HG03108 (cell line): ENCODE measurements at regions not wholly inside any gene's neighbourhood (a gene's known extent, or its start where the extent isn't known, plus 50 kb on each side); places are given as distances from the start of the nearest gene placed in this dataset.
A peak's percentile ranks its signal among the peaks of the same experiment; 100 is the strongest.
"Not testable (repeated sequence)": the region's sequence is repeated elsewhere in the genome, so short reads cannot be mapped to it uniquely, and the experiment has no call there.

ENCODE experiments used
- ATAC-seq: cut with Tn5 transposase; IDR thresholded peaks from one replicate; pipeline ENCODE4 v1.9.1; 2021; ENCODE audit warnings: moderate library complexity; ENCODE audit not compliant: unreplicated experiment

DNA sequence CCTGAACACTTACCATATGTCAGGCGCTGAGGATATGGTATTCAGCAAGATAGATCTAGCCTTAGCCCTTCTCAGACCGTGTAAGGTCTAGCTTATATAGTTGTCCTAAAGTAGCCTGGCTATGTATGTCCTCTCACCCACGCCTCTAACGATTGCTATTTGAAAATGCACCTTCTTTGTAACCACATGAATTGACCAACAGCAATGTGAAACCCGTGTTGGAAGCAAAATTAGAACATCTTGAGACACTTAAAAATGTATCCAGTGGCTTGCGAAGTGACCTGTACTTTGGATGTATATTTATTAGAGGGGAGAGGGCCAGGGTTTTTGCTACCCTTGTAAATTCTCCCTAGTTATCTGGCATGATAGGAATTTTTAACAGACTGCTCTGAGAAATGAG is 860.0 kb upstream of the ZEB2 start:
- ATAC-seq = no peak

DNA sequence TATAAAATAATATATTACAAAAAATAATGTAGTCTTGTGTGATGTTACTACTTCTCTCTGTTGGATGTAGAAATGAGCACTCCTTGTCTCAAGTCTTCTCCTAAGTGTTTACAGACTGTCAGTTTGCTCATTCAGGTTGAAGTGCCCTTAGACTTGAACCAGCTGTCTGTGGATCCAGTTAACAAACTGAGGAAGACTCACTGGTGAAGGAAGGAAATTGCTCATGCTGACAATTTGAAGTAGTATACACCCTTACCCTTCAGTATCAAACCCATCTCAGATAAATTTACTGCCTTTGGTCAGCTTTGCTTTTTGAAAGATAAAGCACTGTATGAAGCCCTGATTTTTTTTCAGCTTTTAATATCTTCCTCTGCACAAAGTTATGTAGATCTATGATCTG is 854.2 kb upstream of the ZEB2 start:
- no peak for ATAC-seq

DNA sequence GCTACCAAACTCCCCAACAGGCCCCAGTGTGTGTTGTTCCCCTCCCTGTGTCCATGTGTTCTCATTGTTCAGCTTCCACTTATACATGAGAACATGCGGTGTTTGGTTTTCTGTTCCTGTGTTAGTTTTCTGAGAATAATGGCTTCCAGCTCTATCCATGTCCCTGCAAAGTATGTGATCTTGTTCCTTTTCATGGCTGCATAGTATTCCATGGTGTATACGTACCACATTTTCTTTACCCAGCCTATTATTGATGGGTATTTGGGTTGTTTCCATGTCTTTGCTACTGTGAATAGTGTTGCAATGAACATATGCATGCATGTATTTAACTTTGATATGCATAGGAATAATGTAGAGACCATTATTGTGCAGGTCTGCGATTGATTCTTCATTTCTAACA is 847.4 kb upstream of the ZEB2 start:
- not testable (repeated sequence) for ATAC-seq

DNA sequence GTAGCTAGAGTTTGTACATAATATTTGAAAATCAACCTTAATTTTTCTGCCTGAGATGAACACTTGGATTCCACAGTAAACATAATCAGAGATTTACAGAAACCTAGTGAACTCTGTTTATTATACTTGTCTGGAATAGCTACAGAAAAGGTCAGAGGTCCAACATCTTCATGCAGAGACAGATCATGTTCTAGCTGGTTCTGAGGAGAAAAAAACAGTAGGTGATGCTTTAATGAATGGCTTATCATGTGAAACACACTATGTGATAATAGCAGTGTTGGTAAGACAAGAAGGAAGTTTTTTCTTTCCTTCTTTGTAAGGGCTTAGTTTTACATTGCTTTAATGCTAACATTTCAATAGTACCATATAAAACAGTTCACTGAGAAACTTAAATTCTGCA is 846.4 kb upstream of the ZEB2 start:
- ATAC-seq = no peak

DNA sequence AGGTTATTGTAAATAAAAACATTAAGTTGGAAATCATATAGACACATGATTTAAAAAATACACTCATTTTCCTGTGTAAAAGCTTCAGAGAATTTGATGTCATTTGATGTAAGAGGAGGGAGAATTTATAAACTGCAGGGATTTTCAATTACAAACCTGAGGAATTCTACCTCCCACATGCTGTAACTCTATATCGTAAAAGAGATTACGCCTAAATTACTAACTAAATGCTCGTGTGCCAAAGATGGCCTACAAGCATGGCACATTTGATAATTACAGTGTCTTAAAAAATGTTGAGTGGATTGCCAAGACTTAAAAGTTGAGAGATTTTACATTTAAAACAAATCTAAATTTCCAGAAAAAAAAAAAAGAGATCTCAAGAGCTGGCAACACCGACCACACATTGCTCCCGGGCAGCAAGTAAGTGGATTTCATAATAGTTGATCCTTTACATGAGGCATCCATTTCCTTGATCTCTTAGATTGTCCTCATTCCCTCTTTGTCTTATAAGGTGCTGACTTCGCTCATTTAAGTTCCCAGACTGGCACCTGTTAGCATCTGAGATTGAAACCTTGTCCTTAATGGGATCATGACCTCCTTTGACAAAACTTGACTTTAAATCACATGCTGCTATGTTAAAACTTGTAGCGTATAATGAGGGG is 840.3 kb upstream of the ZEB2 start:
- ATAC-seq = no peak

DNA sequence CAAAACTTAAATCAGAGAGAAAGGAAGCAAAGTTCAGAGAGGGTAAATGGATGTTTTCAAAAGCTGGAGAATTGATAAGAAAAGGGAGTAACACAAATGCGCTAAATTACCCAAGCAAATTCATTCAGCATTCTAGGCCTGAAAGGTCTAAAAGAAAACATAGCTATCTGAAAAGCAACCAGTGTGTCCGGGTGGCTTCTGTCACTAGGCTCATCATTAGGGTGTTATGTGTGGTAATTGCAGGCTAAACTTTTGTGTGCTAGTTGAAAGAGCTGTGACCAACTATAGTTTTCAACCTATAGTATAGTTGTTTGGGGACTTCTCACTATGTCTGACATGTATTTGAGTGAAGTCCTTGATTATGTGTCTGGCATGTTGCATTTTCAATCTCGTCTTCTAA is 839.6 kb upstream of the ZEB2 start:
- no peak for ATAC-seq

DNA sequence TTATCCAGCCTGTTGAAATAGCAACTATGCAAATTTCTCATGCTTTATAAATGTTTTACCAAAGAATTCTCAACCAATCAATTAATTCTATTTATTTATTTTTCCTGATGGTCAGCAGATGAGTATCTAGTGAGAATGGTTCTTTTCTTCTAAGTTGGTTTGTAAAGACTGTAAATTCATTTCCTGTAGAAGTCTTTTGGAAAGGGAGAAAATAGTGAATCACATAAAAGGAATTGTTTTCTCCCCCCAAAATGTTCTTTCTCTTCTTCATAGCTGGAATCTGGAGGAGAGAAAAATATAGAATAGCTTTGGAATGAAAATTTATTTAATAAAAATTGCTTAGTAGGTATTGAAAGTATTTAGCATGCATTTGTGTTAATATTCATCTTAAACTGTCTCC is 836.1 kb upstream of the ZEB2 start:
- no peak for ATAC-seq

DNA sequence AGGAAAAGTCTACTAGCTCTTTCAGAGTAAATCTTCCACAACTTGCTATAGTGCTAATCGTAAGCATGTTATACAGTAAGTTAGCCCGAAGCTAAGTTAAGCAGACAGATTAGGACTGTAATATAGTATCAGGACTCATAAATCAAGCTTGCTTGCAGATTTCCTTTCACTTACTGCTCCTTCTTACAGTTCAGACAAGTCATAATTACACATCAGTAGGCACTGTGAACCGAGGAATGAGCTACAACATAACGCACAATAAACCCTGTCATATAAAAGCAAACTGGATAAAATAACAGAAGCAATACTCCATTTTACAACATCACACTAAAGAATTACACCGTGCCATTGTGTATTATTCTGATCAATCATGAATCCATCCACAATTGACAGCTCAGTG is 832.6 kb upstream of the ZEB2 start:
- no peak for ATAC-seq

DNA sequence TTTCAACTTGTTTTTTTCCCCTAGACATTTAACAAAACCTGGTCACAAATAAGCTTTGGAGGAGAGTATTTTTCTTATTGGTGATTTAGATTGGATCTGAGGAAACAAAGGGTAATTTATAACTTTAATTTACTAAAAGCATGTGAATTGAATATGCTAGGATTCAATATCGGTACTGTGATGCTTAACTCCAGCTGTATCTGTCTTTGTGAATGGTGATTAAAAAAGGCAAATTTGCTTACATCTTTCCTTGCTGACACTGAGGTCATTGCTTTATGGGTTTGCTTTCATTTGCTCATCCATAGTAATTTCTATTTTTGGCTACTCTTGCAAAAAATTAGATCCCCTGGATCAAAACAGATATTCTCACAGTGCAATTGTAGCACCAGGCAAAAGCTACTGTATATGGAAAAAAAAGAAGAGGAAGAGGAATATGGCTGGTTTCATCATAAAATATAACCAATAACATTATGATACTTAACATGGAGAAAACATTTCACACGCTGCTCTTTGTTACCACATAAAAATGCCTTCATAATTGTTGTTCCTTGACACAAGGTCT is 832.0 kb upstream of the ZEB2 start:
- ATAC-seq = no peak

DNA sequence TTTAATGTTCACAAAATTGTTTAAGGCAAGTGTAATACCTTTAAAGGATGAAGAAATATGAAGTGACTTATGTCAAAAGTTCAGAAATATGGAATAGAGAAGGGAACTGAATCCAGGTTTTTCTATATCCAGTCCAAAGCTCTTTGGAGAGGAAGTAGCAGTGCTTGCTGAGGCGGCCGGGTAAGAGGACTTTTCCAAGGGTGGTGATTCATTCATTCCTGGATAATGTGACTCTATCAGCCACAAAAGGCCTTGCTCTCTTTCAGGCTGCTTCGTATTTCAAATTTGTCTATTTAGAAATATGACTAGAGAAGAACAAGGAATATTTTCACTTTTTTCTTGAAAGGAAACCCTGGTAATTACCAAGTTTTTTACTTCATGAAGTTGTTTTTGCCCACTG is 830.1 kb upstream of the ZEB2 start:
- no peak for ATAC-seq

DNA sequence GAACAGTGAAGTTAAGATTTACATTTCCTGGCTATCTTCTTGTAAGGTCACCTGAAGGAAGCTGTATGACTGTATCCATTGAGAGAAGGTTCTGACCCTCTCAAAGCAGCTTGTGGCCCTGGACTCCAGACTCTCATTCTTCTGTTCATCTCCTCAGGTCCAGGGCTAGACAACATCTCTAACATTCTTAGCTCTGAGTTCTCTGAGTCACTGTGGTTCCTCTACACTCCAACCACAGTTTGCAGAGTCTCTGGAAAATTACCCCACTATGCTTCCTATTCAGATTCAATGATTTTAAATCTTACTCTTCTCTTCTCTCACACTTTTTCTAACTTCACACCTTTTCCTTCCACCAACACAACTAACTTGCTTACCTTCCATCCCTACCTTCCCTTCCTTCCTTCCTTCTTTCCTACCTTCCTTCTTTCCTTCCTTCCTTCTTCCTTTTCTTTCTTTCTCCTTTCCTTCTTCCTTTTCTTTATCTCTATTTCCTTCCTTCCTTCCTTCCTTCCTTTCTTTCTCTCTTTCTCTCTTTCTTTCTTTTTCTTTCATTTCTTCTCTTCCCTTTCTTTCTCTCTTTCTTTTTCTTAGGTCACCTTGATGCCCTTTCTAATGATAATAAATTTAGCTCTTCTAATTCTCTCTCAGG is 824.3 kb upstream of the ZEB2 start:
- ATAC-seq = no peak

DNA sequence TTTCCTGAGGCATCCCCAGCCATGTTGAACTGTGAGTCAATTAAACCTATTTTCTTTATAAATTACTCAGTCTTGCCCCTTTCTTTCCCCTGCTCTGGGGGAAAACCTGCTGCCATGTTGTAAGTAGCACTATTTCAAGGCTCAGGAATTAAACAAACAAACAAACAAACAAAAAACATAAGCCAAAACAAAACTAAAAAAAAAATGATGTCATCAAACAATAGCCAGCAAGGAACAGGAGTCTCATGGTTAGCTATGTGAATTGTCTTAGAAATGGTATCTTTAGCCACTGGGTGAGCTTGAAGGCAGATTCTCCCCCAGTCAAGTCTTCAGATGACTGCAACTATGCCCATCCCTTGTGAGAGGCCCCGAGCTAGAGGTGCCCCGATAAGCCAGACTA is 823.4 kb upstream of the ZEB2 start:
- ATAC-seq = no peak

DNA sequence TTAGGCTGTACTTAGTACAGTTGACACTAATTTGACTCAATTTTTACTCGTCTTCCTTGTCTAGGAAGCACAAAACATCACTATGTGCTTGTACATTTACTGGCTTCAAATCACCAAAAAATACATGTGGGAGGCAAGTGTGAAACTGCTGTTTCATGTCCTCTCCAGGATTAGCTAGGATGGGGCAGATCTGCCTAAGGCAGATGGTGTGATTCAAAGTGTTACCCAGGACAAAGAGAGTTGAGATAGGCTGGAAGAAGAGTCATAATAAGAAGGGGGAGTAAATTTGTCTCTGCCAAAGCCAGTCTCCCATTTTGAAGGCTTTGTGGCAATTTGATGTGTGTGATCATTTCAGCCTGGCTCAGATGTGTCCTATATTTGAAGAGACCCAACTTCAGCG is 821.6 kb upstream of the ZEB2 start:
- ATAC-seq = no peak

DNA sequence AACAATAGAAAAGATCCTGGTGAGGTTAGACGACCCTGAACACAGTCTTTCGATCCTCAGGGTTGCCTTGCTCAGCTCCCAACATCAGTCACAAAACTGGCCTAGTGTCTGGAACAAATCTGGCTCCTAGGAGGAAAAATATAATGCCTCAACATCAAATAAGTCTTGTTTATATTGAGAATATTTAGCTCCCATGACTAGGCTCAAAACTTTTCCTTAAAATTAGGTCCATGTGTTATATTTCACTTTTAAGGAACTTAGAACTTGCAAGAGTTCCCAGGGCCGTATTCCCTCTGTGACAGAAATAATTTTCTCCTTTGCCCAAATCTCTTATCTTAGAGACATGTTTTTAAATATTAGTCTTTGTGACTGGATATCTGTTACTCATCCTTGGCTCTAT is 819.7 kb upstream of the ZEB2 start:
- no peak for ATAC-seq

DNA sequence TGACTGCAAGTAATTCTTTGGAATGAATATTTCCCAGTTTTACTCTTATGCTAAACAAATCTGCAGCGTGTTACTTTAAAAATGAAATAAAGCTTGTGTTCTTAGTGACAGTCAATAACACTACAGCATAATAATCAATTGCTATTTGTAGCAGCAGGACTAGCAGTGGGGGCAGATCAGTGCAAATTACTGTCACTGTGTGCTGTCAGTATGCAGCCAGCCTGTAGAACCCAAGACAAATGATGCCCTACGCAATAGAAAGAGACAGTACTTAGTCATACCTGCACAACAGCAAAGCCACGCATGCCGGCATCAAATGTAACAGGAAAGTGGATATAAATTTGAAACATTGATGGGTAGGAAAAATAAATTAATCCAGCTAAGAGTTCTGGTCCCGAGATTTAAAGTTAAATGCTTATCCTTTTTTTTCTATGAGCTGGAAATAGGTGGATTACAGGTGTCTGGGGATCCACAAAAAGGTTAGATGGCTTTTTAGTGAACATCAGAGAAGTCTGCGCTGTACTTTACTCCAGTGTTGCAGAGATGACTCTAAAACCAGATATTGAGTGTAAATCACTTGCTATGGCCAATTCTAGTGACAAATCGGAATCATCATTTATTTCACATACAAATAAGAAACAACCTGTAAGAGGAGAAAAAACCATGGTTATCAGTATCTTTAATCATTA is 812.4 kb upstream of the ZEB2 start:
- no peak for ATAC-seq

DNA sequence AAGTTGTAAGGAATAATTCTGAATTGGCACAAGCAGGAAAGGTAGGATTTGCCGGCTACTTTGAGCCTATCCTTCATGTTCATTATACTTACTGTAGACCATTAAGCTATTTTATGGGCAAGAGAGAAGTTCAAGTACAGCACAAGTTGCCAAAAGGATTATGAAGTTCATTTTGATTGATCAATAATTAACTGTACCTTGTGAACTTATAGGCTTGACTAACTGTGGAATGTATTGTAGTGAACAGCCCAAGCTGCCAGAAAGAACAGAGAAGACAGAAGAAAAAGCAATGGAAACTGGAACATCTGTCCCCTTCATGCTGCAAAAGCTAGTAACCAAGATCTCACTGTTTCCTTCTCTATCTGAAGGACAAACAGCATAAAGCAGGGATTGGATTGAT is 810.1 kb upstream of the ZEB2 start:
- ATAC-seq = no peak

DNA sequence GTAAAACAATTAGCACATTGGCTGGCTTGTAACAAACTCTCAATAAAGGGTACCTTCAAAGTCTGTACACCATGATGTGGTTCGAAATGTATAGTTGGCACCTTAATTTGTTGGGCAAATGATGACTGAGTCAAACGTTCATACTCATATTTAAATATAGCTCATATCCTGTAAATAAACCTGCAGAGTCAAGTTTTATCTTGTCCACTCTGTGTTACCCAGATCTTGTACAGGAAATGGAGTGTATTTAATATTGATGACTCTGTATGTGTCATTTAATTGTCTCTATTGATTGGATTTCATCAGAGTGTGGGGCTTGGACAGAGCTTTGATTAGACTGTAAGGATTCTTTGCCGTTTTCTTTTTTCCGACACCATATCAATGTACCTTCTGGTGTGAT is 805.6 kb upstream of the ZEB2 start:
- ATAC-seq = no peak

DNA sequence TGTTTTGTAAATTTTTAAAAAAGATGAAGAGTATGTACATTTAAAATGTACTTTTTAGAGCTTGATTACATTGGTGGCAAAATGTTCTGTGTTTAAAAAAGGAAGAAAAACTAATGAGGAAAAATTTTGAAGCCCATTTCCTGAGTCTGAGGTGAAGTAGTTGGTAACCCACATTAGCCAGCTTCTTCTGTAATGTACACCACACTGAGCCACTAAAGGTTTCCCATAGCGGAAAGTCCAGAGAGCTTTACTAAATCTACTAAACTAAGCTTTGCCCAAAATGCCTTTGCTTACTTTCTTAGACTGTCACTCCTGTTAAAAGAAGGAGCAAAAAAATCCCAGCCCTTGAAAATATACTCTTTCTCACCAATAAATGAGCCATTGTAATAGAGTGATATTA is 804.8 kb upstream of the ZEB2 start:
- ATAC-seq = no peak

DNA sequence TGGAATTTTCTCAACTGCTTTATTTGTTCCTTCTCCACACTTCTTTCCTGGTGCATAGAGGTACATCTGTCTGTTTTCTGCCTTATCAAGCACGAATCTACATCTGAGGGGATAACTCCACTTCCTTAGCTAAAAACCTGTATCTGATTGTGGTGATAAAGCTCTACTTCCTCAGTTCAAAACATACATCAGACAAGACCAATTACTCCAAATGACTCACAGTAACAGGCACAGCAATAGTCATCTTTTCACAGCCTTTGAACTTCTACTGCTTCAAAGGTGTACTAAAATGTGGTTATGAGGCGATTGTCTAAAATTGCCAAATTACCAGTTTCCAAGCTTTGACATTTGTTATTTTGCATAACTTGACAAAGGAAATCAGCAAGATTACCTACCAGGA is 803.6 kb upstream of the ZEB2 start:
- no peak for ATAC-seq

DNA sequence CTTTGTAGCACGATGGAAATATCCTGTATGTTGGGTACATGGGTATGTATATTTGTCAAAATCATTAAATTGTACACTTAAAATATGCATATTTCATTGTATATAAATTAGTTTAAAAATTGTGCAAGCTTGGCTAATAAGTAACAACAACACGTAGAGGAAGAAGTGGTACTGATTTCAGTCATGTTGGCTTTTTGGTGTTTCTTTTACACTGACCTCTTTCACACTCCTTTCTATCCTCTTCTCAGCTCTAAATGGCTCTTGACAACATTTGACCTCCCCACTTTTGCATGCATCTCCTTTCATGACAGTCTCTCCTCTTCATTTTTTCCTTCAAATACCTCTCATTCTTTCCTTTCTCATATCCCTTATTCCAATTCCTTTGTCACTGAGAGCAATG is 801.4 kb upstream of the ZEB2 start:
- ATAC-seq = peak; percentile 93

DNA sequence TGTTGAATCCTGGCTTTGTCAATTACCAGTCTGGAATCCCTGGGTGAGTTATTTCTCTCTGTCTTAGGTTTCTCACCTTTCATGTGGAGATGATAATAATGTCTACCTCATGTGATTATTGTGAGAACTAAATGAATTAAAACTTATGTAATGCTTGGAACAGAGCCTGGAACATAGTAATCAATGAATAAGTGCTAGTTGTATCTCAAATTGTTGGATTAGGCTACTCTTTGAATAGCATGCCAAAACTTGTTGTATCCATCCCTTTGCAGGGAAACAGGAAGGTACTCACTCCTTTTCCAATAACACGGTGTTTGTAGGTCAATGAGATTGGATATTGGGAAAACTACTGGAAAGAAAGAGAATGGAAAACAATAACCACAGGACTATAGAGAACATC is 796.6 kb upstream of the ZEB2 start:
- no peak for ATAC-seq

DNA sequence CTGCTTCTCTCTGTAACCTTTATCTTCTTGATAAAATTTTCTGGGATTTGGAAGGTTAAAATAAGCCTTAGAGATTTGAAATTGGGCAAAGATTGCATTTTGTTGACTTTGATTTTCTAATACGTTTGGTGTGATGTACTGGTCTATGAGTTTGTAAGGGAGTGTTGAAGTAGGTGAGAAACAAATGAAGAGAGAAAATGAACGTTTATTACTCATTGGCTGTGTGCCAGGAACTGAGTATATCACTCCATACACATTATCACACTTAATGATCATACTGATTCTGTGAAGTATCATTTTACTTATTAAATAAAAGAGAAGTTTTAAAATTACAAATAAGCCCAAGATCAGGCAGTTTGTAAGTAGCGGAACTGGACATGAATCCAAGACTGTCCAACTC is 795.1 kb upstream of the ZEB2 start:
- ATAC-seq = no peak
